HEK293 (cell line): ENCODE measurements at regions not wholly inside any gene's neighbourhood (a gene's known extent, or its start where the extent isn't known, plus 50 kb on each side); places are given as distances from the start of the nearest gene placed in this dataset.

Experiments used
- CTCF ChIA-PET: fragments of 350-600 bp; formaldehyde crosslinking; extraction: SDS; loops from one replicate; lab custom pipeline; 2021; ENCODE audit warnings: antibody characterized with exemption; lab: Yijun Ruan, JAX
- POLR2A ChIA-PET: fragments of 300-600 bp; formaldehyde crosslinking; extraction: SDS; loops from one replicate; lab custom pipeline; 2020; ENCODE audit warnings: antibody characterized with exemption, inconsistent platforms; lab: Yijun Ruan, JAX
- H3K27ac ChIP-seq: fragments of 200-500 bp; sonication (Bioruptor generic); 2 replicates; pipeline ENCODE4 v1.5.1; 2014; ENCODE audit warnings: low read depth, low read length, control low read depth, inconsistent platforms; ENCODE audit errors: extremely low read depth
- H3K36me3 ChIP-seq, 2 experiments: fragments of 200-500 bp in 1 of 2; sonication (Bioruptor generic) in 1 of 2; 1 replicate in 1 of 2; 2 replicates in 1 of 2; pipeline ENCODE4 v1.5.1; 2014 to 2017; ENCODE audit warnings: inconsistent platforms in 2 of 2, low read length in 2 of 2; ENCODE audit not compliant: control insufficient read depth in 2 of 2, insufficient read depth in 1 of 2
- H3K4me1 ChIP-seq: fragments of 200-500 bp; sonication (Bioruptor generic); 2 replicates; pipeline ENCODE4 v1.5.1; 2014; ENCODE audit warnings: mild to moderate bottlenecking, low read length, inconsistent platforms; ENCODE audit not compliant: control insufficient read depth, insufficient read depth
- H3K4me3 ChIP-seq: 2 replicates; pipeline ENCODE4 v1.5.1; 2011; ENCODE audit warnings: low read depth, mild to moderate bottlenecking, control low read depth, low read length, moderate library complexity
- H3K9me3 ChIP-seq: fragments of 200-500 bp; sonication (Bioruptor generic); 2 replicates; pipeline ENCODE4 v1.5.1; 2014; ENCODE audit warnings: low read depth, low read length, inconsistent platforms; ENCODE audit not compliant: control insufficient read depth, insufficient read depth
- ATF2 ChIP-seq: fragments of 450-650 bp; formaldehyde crosslinking; IDR thresholded peaks from 2 replicates; pipeline ENCODE4 v1.5.1; 2016; ENCODE audit warnings: missing biosample characterization, missing genetic modification characterization, low read depth
- FEZF1 ChIP-seq: fragments of 450-650 bp; formaldehyde crosslinking; IDR thresholded peaks from 2 replicates; pipeline ENCODE4 v1.5.1; 2016; ENCODE audit warnings: missing biosample characterization, missing genetic modification characterization
- GLIS2 ChIP-seq: fragments of 450-650 bp; formaldehyde crosslinking; IDR thresholded peaks from 2 replicates; pipeline ENCODE4 v1.5.1; 2016; ENCODE audit warnings: missing biosample characterization, missing genetic modification characterization
- KLF8 ChIP-seq: fragments of 450-650 bp; formaldehyde crosslinking; IDR thresholded peaks from 2 replicates; pipeline ENCODE4 v1.5.1; 2016; ENCODE audit warnings: missing biosample characterization, missing genetic modification characterization
- KLF9 ChIP-seq: fragments of 450-650 bp; formaldehyde crosslinking; IDR thresholded peaks from 2 replicates; pipeline ENCODE4 v1.5.1; 2016; ENCODE audit warnings: missing biosample characterization, missing genetic modification characterization, low read depth
- MZF1 ChIP-seq: fragments of 450-650 bp; formaldehyde crosslinking; IDR thresholded peaks from 2 replicates; pipeline ENCODE4 v1.5.1; 2017; ENCODE audit warnings: missing biosample characterization, missing genetic modification characterization, borderline replicate concordance
- SETDB1 ChIP-seq: IDR thresholded peaks from one replicate; pipeline ENCODE4 v1.6.1; 2017; ENCODE audit warnings: mild to moderate bottlenecking, low read length, moderate library complexity, mixed read lengths; ENCODE audit not compliant: insufficient read length
- SP3 ChIP-seq: fragments of 450-650 bp; formaldehyde crosslinking; IDR thresholded peaks from 2 replicates; pipeline ENCODE4 v1.5.1; 2016; ENCODE audit warnings: missing biosample characterization, missing genetic modification characterization
- TRIM28 ChIP-seq: IDR thresholded peaks from 2 replicates; pipeline ENCODE4 v1.6.1; 2011; ENCODE audit warnings: low read length, control low read depth, borderline replicate concordance
- ZBTB6 ChIP-seq: fragments of 450-650 bp; formaldehyde crosslinking; IDR thresholded peaks from 2 replicates; pipeline ENCODE4 v1.5.1; 2017; ENCODE audit warnings: missing biosample characterization, missing genetic modification characterization
- ZEB2 ChIP-seq: fragments of 450-650 bp; formaldehyde crosslinking; IDR thresholded peaks from 2 replicates; pipeline ENCODE4 v1.5.1; 2016; ENCODE audit warnings: missing biosample characterization, missing genetic modification characterization
- ZFP37 ChIP-seq: fragments of 450-650 bp; formaldehyde crosslinking; IDR thresholded peaks from 2 replicates; pipeline ENCODE4 v1.5.1; 2016; ENCODE audit warnings: missing biosample characterization, missing genetic modification characterization
- ZNF214 ChIP-seq: fragments of 450-650 bp; formaldehyde crosslinking; IDR thresholded peaks from 2 replicates; pipeline ENCODE4 v1.5.1; 2017; ENCODE audit warnings: missing biosample characterization, mild to moderate bottlenecking, missing genetic modification characterization, borderline replicate concordance
- ZNF335 ChIP-seq: fragments of 450-650 bp; formaldehyde crosslinking; conservative IDR thresholded peaks from 2 replicates; pipeline ENCODE4 v1.5.1; 2016; ENCODE audit warnings: missing biosample characterization, missing genetic modification characterization
- ZNF404 ChIP-seq: fragments of 450-650 bp; formaldehyde crosslinking; IDR thresholded peaks from 2 replicates; pipeline ENCODE4 v1.5.1; 2017; ENCODE audit warnings: missing biosample characterization, missing genetic modification characterization
- ZNF501 ChIP-seq: fragments of 450-650 bp; formaldehyde crosslinking; IDR thresholded peaks from 2 replicates; pipeline ENCODE4 v1.5.1; 2016; ENCODE audit warnings: missing biosample characterization, missing genetic modification characterization
- ZNF514 ChIP-seq: fragments of 450-650 bp; formaldehyde crosslinking; IDR thresholded peaks from 2 replicates; pipeline ENCODE4 v1.5.1; 2016; ENCODE audit warnings: missing biosample characterization, missing genetic modification characterization
- ZNF596 ChIP-seq: fragments of 450-650 bp; IDR thresholded peaks from 2 replicates; pipeline ENCODE4 v1.5.0; 2018; ENCODE audit warnings: missing biosample characterization, mild to moderate bottlenecking, missing genetic modification characterization, moderate library complexity
- ZNF600 ChIP-seq: fragments of 450-650 bp; formaldehyde crosslinking; IDR thresholded peaks from 2 replicates; pipeline ENCODE4 v1.5.1; 2016; ENCODE audit warnings: missing biosample characterization, missing genetic modification characterization
- ZNF610 ChIP-seq: fragments of 450-650 bp; formaldehyde crosslinking; IDR thresholded peaks from 2 replicates; pipeline ENCODE4 v1.5.1; 2016; ENCODE audit warnings: missing biosample characterization, missing genetic modification characterization, borderline replicate concordance
- ZNF645 ChIP-seq: fragments of 450-650 bp; formaldehyde crosslinking; IDR thresholded peaks from 2 replicates; pipeline ENCODE4; 2016; ENCODE audit warnings: missing biosample characterization, missing genetic modification characterization
- ZXDB ChIP-seq: fragments of 450-650 bp; formaldehyde crosslinking; IDR thresholded peaks from 2 replicates; pipeline ENCODE4 v1.5.1; 2016; ENCODE audit warnings: missing biosample characterization, missing genetic modification characterization
- TF ChIP-seq, protein P1 (sequence below): fragments of 450-650 bp; formaldehyde crosslinking; IDR thresholded peaks from 2 replicates; pipeline ENCODE4 v1.5.1; 2017; ENCODE audit warnings: missing biosample characterization, missing genetic modification characterization
- TF ChIP-seq, protein P2 (sequence below): fragments of 450-650 bp; formaldehyde crosslinking; IDR thresholded peaks from 2 replicates; pipeline ENCODE4 v1.5.1; 2016; ENCODE audit warnings: missing biosample characterization, missing genetic modification characterization

DNA sequence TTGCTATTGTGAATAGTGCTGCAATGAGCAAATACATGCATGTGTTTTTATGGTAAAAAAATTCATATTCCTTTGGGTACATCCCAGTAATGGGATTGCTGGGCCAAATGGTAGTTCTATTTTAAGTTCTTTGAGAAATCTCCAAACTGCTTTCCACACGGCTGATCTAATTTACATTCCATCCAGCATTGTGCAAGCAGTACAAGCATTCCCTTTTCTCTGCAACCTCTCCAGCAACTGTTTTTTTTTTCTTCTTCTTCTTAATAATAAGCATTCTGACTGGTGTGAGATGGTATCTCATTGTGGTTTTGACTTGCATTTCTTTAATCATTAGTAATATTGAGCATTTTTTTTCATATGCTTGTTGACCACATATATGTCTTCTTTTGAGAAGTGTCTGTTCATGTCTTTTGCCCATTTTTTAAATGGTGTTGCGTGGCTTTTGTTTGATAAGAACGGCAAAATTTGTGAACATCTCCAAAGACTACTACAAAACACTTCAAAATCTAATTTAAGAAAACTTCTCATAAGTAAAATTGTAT, 136.1 kb upstream of the MYO3A start (continued):
- TF ChIP-seq, protein P1, sequence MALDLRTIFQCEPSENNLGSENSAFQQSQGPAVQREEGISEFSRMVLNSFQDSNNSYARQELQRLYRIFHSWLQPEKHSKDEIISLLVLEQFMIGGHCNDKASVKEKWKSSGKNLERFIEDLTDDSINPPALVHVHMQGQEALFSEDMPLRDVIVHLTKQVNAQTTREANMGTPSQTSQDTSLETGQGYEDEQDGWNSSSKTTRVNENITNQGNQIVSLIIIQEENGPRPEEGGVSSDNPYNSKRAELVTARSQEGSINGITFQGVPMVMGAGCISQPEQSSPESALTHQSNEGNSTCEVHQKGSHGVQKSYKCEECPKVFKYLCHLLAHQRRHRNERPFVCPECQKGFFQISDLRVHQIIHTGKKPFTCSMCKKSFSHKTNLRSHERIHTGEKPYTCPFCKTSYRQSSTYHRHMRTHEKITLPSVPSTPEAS (tag by site-specific recombination) = no peak
- no peak for TF ChIP-seq ZFP37
- no peak for TF ChIP-seq ZNF645 (tag by site-specific recombination)
- no peak for TF ChIP-seq KLF8 (tag by site-specific recombination)
- no peak for TF ChIP-seq TRIM28
- no peak for TF ChIP-seq ZNF600 (tag by site-specific recombination)
- TF ChIP-seq SETDB1 = no peak

DNA sequence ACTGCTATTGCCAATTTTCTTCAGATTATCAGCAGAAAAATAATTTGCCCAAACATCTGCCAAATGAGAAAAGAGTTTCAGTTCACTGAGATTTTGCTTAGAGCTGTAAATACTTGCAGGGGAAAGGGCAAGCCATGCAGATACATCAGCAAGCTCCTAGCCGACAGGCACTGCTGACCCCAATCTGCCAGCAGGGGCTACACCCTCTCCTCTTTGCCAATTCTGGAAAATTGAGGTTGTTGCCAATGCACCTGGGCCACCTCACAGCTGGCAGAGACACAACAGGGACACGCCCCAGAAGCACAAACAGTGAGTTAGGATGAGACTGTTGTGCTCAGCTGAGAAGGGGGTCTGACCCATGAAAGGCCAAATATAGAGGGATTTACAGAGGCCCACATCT, 129.5 kb upstream of the MYO3A start:
- POLR2A ChIA-PET = no interaction called here
- CTCF ChIA-PET = no interaction called here
- Histone ChIP-seq H3K27ac (no peak overlapping the region), H3K9me3 (no peaks in the 10 kb centered on the region), H3K4me1 (no peaks in the 10 kb centered on the region), H3K36me3 (no peaks in the 10 kb centered on the region), H3K4me3 (no peak overlapping the region)
- no peak for TF ChIP-seq ZNF610 (tag by site-specific recombination)
- no peak for TF ChIP-seq SP3
- TF ChIP-seq ZNF596 (tag by site-specific recombination) = no peak
- TF ChIP-seq, protein P2, sequence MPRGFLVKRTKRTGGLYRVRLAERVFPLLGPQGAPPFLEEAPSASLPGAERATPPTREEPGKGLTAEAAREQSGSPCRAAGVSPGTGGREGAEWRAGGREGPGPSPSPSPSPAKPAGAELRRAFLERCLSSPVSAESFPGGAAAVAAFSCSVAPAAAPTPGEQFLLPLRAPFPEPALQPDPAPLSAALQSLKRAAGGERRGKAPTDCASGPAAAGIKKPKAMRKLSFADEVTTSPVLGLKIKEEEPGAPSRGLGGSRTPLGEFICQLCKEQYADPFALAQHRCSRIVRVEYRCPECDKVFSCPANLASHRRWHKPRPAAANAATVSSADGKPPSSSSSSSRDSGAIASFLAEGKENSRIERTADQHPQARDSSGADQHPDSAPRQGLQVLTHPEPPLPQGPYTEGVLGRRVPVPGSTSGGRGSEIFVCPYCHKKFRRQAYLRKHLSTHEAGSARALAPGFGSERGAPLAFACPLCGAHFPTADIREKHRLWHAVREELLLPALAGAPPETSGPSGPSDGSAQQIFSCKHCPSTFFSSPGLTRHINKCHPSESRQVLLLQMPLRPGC (tag by site-specific recombination) = no peak
- TF ChIP-seq GLIS2 (tag by site-specific recombination) = no peak
- no peak for TF ChIP-seq ZNF214 (tag by site-specific recombination)
- TF ChIP-seq ZNF645 (tag by site-specific recombination) = no peak
- no peak for TF ChIP-seq ZNF514 (tag by site-specific recombination)
- no peak for TF ChIP-seq ZNF404 (tag by site-specific recombination)
- TF ChIP-seq MZF1 (tag by site-specific recombination) = no peak
- no peak for TF ChIP-seq ZNF501 (tag by site-specific recombination)
- no peak for TF ChIP-seq ZNF335
- no peak for TF ChIP-seq FEZF1 (tag by site-specific recombination)
- TF ChIP-seq ATF2 (tag by site-specific recombination) = no peak
- TF ChIP-seq ZXDB (tag by site-specific recombination) = no peak
- no peak for TF ChIP-seq ZEB2 (tag by site-specific recombination)
- TF ChIP-seq KLF9 (tag by site-specific recombination) = no peak
- TF ChIP-seq ZBTB6 = no peak
